HCT116 (cell line): ENCODE measurements at regions not wholly inside any gene's neighbourhood (a gene's known extent, or its start where the extent isn't known, plus 50 kb on each side); places are given as distances from the start of the nearest gene placed in this dataset.
A peak's percentile ranks its signal among the peaks of the same experiment; 100 is the strongest.

Experiments used
- ATAC-seq: fragments of 200-7000 bp; cut with Tn5 transposase; 2 replicates; pipeline ENCODE4 v1.9.1; 2020; ENCODE audit warnings: mild to moderate bottlenecking, moderate library complexity
- BruUV-seq: library from RNA; stranded (reverse); fragments of 400-500 nt; replicated peaks from 2 replicates; lab custom pipeline; 2021; lab: Mats Ljungman, UMichigan
- CTCF ChIA-PET: fragments of 300-600 bp; sonication (Branson Sonifier 250); formaldehyde crosslinking; loops from one replicate; lab custom pipeline; 2021; ENCODE audit warnings: antibody characterized with exemption; lab: Charles Lee
- POLR2A ChIA-PET: fragments of 300-600, 350-600 bp; sonication (Branson Sonifier 250); formaldehyde crosslinking; loops from one replicate; lab custom pipeline; 2021; ENCODE audit warnings: antibody characterized with exemption; lab: Charles Lee
- RAD21 ChIA-PET, 2 experiments: fragments of 300-600 bp; sonication (Branson Sonifier 250); formaldehyde crosslinking; loops; one replicate each; lab custom pipeline; 2023; ENCODE audit warnings: low total read pairs in 2 of 2; ENCODE audit not compliant: uncharacterized antibody in 2 of 2, unreplicated experiment in 2 of 2, low non-redundant PET in 1 of 2; lab: Charles Lee
- DNase-seq: peaks from one replicate; pipeline ENCODE4 v3.0.0-alpha.2; 2010; ENCODE audit warnings: low read depth, low spot score
- H2AFZ ChIP-seq: fragments of 200-600 bp; shearing (Covaris generic), sonication (generic); 2 replicates; pipeline ENCODE4 v1.6.1; 2017; ENCODE audit warnings: low read depth, mixed run types, mixed read lengths, antibody characterized with exemption, low read length; ENCODE audit not compliant: poor library complexity, severe bottlenecking
- H3K27ac ChIP-seq: 2 replicates; pipeline ENCODE4 v1.5.1; 2012; ENCODE audit warnings: low read depth, low read length
- H3K27me3 ChIP-seq: fragments of 200-600 bp; sonication (generic); 2 replicates; pipeline ENCODE4 v1.6.1; 2016; ENCODE audit warnings: mixed run types, low read length, mixed read lengths; ENCODE audit not compliant: insufficient read depth
- H3K36me3 ChIP-seq, 2 experiments: fragments of 200-500 bp in 1 of 2; fragments of 200-600 bp in 1 of 2; sonication (Bioruptor generic) in 1 of 2; sonication (generic) in 1 of 2; 2 replicates each; pipeline versions ENCODE4 v1.5.1 to v1.6.1; 2014 to 2016; ENCODE audit warnings: low read length in 2 of 2, inconsistent platforms in 1 of 2, mixed read lengths in 1 of 2, mixed run types in 1 of 2; ENCODE audit not compliant: insufficient read depth in 2 of 2, control insufficient read depth in 1 of 2
- H3K4me1 ChIP-seq, 2 experiments: fragments of 200-600 bp in 1 of 2; sonication (generic) in 1 of 2; 2 replicates each; pipeline versions ENCODE4 v1.5.1 to v1.6.1; 2012 to 2017; ENCODE audit warnings: low read length in 2 of 2, inconsistent platforms in 1 of 2, mild to moderate bottlenecking in 1 of 2, mixed read lengths in 1 of 2, mixed run types in 1 of 2, moderate library complexity in 1 of 2; ENCODE audit not compliant: insufficient read depth in 2 of 2, control insufficient read depth in 1 of 2
- H3K4me2 ChIP-seq: fragments of 200-600 bp; sonication (generic); 2 replicates; pipeline ENCODE4 v1.6.1; 2017; ENCODE audit warnings: mixed run types, low read length, mixed read lengths
- H3K4me3 ChIP-seq, 2 experiments: fragments of 200-600 bp in 1 of 2; sonication (generic) in 1 of 2; replicated peaks in 1 of 2; 2 replicates each; pipeline ENCODE4 v1.5.1; 2011 to 2016; ENCODE audit warnings: low read length in 2 of 2, control low read depth in 1 of 2, low read depth in 1 of 2, mild to moderate bottlenecking in 1 of 2, mixed read lengths in 1 of 2, mixed run types in 1 of 2
- H3K79me2 ChIP-seq: fragments of 200-600 bp; sonication (generic); 2 replicates; pipeline ENCODE4 v1.6.1; 2017; ENCODE audit warnings: mild to moderate bottlenecking, mixed run types, low read length, moderate library complexity, mixed read lengths; ENCODE audit not compliant: insufficient read depth
- H3K9ac ChIP-seq: fragments of 200-600 bp; sonication (generic); 2 replicates; pipeline ENCODE4 v1.6.1; 2016; ENCODE audit warnings: low read length, mixed read lengths
- H3K9me2 ChIP-seq: fragments of 200-600 bp; sonication (generic), shearing (Covaris generic); 2 replicates; pipeline ENCODE4 v1.6.1; 2017; ENCODE audit warnings: mixed run types, mild to moderate bottlenecking, moderate library complexity; ENCODE audit not compliant: insufficient read depth
- H3K9me3 ChIP-seq, 2 experiments: fragments of 200-500 bp in 1 of 2; fragments of 200-600 bp in 1 of 2; sonication (Bioruptor generic) in 1 of 2; sonication (generic) in 1 of 2; 2 replicates each; pipeline ENCODE4 v1.6.1; 2014 to 2017; ENCODE audit warnings: low read length in 2 of 2, mixed read lengths in 2 of 2, inconsistent platforms in 1 of 2, low read depth in 1 of 2, mild to moderate bottlenecking in 1 of 2, mixed run types in 1 of 2, moderate library complexity in 1 of 2; ENCODE audit not compliant: control insufficient read depth in 1 of 2, insufficient read depth in 1 of 2
- H4K20me1 ChIP-seq: fragments of 200-600 bp; sonication (generic), shearing (Covaris generic); 2 replicates; pipeline ENCODE4 v1.6.1; 2017; ENCODE audit warnings: mixed run types, mild to moderate bottlenecking, moderate library complexity; ENCODE audit not compliant: insufficient read depth
- CBX3 ChIP-seq: IDR thresholded peaks from 2 replicates; pipeline ENCODE4 v1.6.1; 2012; ENCODE audit warnings: low read depth
- FOSL1 ChIP-seq: IDR thresholded peaks from 2 replicates; pipeline ENCODE4 v1.6.1; 2012; ENCODE audit warnings: low read depth
- JUND ChIP-seq: IDR thresholded peaks from 2 replicates; pipeline ENCODE4 v1.6.1; 2012
- MAX ChIP-seq: IDR thresholded peaks from 2 replicates; pipeline ENCODE4 v1.6.1; 2012
- POLR2A ChIP-seq: IDR thresholded peaks from 2 replicates; pipeline ENCODE4 v1.7.0; 2011; ENCODE audit warnings: borderline replicate concordance; ENCODE audit not compliant: insufficient read depth, insufficient read length; ENCODE audit errors: extremely low read depth
- POLR2AphosphoS5 ChIP-seq: IDR thresholded peaks from 2 replicates; pipeline ENCODE4 v1.6.1; 2011; ENCODE audit warnings: mild to moderate bottlenecking, low read depth, low read length, moderate library complexity
- REST ChIP-seq: IDR thresholded peaks from 2 replicates; pipeline ENCODE4 v1.6.1; 2012; ENCODE audit warnings: low read depth
- SIN3A ChIP-seq: IDR thresholded peaks from 2 replicates; pipeline ENCODE4 v1.6.1; 2012; ENCODE audit warnings: low read depth
- SP1 ChIP-seq: IDR thresholded peaks from 2 replicates; pipeline ENCODE4 v1.6.1; 2012; ENCODE audit warnings: low read depth
- SRF ChIP-seq: IDR thresholded peaks from 2 replicates; pipeline ENCODE4 v1.6.1; 2012; ENCODE audit warnings: low read depth
- TCF7L2 ChIP-seq: IDR thresholded peaks from 2 replicates; pipeline ENCODE4 v1.7.0; 2011; ENCODE audit warnings: borderline replicate concordance, inconsistent platforms; ENCODE audit not compliant: insufficient read depth, insufficient read length; ENCODE audit errors: extremely low read depth
- YY1 ChIP-seq: IDR thresholded peaks from 2 replicates; pipeline ENCODE4 v1.6.1; 2011; ENCODE audit warnings: low read length, low read depth, moderate library complexity, mild to moderate bottlenecking; ENCODE audit not compliant: insufficient replicate concordance; ENCODE audit errors: extremely low read depth
- intact Hi-C: fragments of 100-400 bp; cut with micrococcal nuclease; formaldehyde crosslinking; loops from 2 replicates; pipeline ENCODE4 v1.10.0; 2022

GRCh38 chr5:93165559-93165958 lies 415.5 kb downstream of the NR2F1-AS1 start:
- BruUV-seq = no TSS peak
- Histone ChIP-seq H3K27ac (peak overlapping the region; percentile 95), H3K9ac (no peak overlapping the region), H3K36me3 (no peaks in the 10 kb centered on the region), H3K9me3 (no peaks in the 10 kb centered on the region), H3K79me2 (0 out of 2 replicates have a peak, but pooled peaks cover 3% of the 10 kb centered on the region), H3K9me2 (no peaks in the 10 kb centered on the region), H3K4me3 (no peak overlapping the region), H3K4me1 (peaks cover 48 to 55% of the 10 kb centered on the region in 2 experiments), H3K4me2 (peak overlapping the region; percentile 68; the same call in 1 of the 2 replicates), H3K27me3 (no peaks in the 10 kb centered on the region), H4K20me1 (no peaks in the 10 kb centered on the region), H2AFZ (peak overlapping the region; percentile 34)
- ChIA-PET CTCF (no interaction called here), RAD21 (no interaction called here), POLR2A (interaction anchor here (1.5 kb wide), 1 partner anchor 24 kb away, joined by 6 read pairs; no protein-coding TSS in a partner anchor)
- ATAC-seq (no peak), DNase-seq (no peak)
- TF ChIP-seq JUND (no peak), SRF (no peak), REST (no peak)
- intact Hi-C loops = no loop called here

- Histone ChIP-seq H4K20me1 (no peaks in the 10 kb centered on the region), H3K4me1 (peaks cover 55 to 62% of the 10 kb centered on the region in 2 experiments), H2AFZ (peak overlapping the region; percentile 22), H3K9me2 (no peaks in the 10 kb centered on the region), H3K4me2 (peak overlapping the region; percentile 68), H3K36me3 (no peaks in the 10 kb centered on the region), H3K9me3 (no peaks in the 10 kb centered on the region), H3K79me2 (0 out of 2 replicates have a peak, but pooled peaks cover 3% of the 10 kb centered on the region), H3K27ac (peak overlapping the region; percentile 95), H3K27me3 (no peaks in the 10 kb centered on the region), H3K9ac (peak overlapping the region; percentile 14; the same call in 1 of the 2 replicates), H3K4me3 (no peak overlapping the region)
- CTCF ChIA-PET = no interaction called here
- RAD21 ChIA-PET = interaction anchor here (0.7 to 0.9 kb wide), 5 partner anchors 27 to 224 kb away, joined by 3 read pairs; no protein-coding TSS in a partner anchor
- intact Hi-C loops = loop anchor here (5.0 kb wide), 2 partner anchors 418 to 612 kb away; partner anchors contain the start of genes NR2F1 and NR2F1-AS1
- no TSS peak for BruUV-seq
- POLR2A ChIA-PET = interaction anchor here (0.7 to 1.5 kb wide), 6 partner anchors 10 to 195 kb away, joined by 3 to 7 read pairs (median 5); no protein-coding TSS in a partner anchor
- DNase-seq (peak; percentile 87), ATAC-seq (0 out of 2 replicates have a peak, but pooled peaks have one; percentile 28)
- TF ChIP-seq SIN3A (peak; percentile 56), REST (no peak), FOSL1 (peak; percentile 42; the same call in 1 of the 2 replicates), JUND (peak; percentile 60), POLR2A (no peak), SP1 (peak; percentile 77), CBX3 (peak; percentile 93), POLR2AphosphoS5 (peak; percentile 57; the same call in 1 of the 2 replicates), MAX (peak; percentile 56; the same call in 1 of the 2 replicates), TCF7L2 (no peak), YY1 (peak; percentile 35)
Observed at GRCh38 chr5:93164690-93165089, 416.3 kb downstream of the NR2F1-AS1 start.
